Kidney epithelial cell (primary cell): ENCODE measurements at regions not wholly inside any gene's neighbourhood (a gene's known extent, or its start where the extent isn't known, plus 50 kb on each side); places are given as distances from the start of the nearest gene placed in this dataset.
"Not testable (repeated sequence)": the region's sequence is repeated elsewhere in the genome, so short reads cannot be mapped to it uniquely, and the experiment has no call there.

Experiments used
- DNase-seq: peaks from one replicate; pipeline ENCODE4 v3.0.0-alpha.2; 2010; ENCODE audit warnings: low read depth
- H3K27me3 ChIP-seq: 2 replicates; pipeline ENCODE4 v1.6.0; 2011; ENCODE audit warnings: low read length; ENCODE audit not compliant: control insufficient read depth, insufficient read depth
- H3K36me3 ChIP-seq: 2 replicates; pipeline ENCODE4 v1.5.1; 2011; ENCODE audit warnings: low read length; ENCODE audit not compliant: control insufficient read depth, insufficient read depth
- H3K4me3 ChIP-seq: 2 replicates; pipeline ENCODE4 v1.5.1; 2011; ENCODE audit warnings: low read depth, mild to moderate bottlenecking, control low read depth, low read length
- TF ChIP-seq, protein P1 (sequence below): IDR thresholded peaks from 2 replicates; pipeline ENCODE4 v1.5.1; 2011; ENCODE audit warnings: mild to moderate bottlenecking, moderate library complexity, low read length, control low read depth, inconsistent platforms; ENCODE audit not compliant: insufficient read depth, poor library complexity, severe bottlenecking

DNA sequence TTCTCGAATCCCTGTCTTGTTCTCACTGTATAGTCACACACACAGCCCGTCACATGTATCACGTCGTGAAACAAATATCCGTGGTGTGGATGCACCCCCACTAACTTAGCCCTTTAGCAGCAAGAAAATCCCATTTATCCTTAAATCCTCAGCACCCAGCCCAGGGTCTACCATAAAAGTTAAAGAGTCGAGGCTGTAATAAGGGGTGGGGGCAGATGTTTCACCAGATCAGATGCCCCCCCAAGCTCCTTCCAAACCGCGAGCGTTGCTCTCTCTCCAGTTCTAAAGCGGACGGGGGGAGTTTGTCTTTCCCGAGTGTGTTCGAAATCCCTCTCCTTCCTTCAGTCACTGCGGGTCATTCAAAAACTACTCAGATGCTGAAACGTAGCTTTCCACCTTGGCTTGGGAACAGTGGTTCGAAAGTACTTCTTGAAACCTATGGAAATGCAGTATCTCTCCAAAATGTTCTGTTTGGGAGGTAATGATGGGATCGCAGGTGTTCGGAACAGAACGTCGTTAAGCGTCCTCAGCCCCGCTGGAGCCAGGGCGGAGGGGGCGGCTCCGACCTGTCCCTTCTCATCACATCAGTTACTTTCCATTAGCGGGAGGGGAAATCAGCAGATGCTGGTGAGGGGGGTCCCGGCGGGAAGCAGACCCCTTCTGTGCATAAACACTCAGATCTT lies 156.2 kb downstream of the BRD1 start:
- no peak overlapping the region for H3K4me3 ChIP-seq
- H3K27me3 ChIP-seq = peaks cover 29% of the 10 kb centered on the region
- no peak for DNase-seq
- TF ChIP-seq, protein P1, sequence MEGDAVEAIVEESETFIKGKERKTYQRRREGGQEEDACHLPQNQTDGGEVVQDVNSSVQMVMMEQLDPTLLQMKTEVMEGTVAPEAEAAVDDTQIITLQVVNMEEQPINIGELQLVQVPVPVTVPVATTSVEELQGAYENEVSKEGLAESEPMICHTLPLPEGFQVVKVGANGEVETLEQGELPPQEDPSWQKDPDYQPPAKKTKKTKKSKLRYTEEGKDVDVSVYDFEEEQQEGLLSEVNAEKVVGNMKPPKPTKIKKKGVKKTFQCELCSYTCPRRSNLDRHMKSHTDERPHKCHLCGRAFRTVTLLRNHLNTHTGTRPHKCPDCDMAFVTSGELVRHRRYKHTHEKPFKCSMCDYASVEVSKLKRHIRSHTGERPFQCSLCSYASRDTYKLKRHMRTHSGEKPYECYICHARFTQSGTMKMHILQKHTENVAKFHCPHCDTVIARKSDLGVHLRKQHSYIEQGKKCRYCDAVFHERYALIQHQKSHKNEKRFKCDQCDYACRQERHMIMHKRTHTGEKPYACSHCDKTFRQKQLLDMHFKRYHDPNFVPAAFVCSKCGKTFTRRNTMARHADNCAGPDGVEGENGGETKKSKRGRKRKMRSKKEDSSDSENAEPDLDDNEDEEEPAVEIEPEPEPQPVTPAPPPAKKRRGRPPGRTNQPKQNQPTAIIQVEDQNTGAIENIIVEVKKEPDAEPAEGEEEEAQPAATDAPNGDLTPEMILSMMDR = no peak
- no peaks in the 10 kb centered on the region for H3K36me3 ChIP-seq

DNA sequence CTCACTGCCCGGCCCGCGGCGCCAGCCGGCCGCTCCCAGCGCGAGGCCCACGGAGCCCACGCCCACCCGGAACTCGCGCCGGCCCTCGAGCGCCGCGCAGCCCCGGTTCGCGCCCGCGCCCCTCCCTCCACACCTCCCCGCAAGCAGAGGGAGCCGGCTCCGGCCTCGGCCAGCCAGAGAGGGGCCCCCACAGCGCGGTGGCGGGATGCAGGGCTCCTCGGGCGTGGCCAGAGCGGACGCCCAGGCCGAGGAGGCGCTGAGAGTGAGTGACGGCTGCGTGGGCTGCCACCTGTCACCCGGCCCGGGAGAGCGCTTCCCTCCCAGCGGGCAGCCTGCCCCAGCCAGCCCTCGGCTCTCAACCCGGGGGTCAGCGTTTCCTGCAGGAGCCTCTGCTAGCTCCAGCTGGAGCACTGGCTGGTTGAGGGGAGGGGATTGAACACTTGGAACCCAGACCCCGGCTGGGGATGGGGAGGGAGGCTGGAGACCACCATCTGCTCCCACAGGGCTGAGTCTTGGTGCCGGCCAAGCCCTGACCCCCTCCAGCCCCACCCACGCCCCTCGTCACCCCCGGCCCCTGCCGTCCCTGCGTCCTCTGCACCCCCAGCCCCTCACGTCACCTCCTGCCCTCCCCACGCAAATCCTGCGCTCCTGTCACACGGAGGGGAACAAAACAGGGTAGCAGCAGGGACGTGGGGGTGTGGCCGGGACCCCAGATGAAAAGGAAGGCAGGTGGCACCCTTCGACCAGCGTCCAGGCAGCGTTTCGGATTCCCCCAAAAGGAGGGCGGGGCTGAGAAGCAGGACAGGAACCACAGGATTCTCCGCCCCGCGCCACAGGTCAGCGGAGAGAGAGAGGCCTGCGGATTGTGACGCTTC lies 157.0 kb downstream of the BRD1 start:
- TF ChIP-seq, protein P1 = no peak
- Histone ChIP-seq H3K36me3 (no peaks in the 10 kb centered on the region), H3K4me3 (no peak overlapping the region), H3K27me3 (peaks cover 29% of the 10 kb centered on the region)
- no peak for DNase-seq

DNA sequence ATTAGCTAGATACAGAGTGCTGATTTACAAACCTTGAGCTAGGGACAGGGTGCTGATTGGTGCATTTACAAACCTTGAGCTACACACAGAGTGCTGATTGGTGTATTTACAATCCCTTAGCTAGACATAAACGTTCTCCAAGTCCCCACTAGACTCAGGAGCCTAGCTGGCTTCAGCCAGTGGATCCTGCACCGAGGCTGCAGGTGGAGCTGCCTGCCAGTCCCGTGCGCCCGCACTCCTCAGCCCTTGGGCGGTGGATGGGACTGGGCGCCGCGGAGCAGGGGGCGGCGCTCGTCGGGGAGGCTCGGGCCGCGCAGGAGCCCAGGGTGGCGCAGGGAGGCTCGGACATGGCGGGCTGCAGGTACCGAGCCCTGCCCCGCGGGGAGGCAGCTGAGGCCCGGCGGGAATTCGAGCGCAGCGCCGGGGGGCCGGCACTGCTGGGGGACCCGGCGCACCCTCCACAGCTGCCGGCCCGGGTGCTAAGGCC lies 157.7 kb downstream of the BRD1 start:
- peaks cover 29% of the 10 kb centered on the region for H3K27me3 ChIP-seq
- H3K4me3 ChIP-seq, DNase-seq, H3K36me3 ChIP-seq: not testable (repeated sequence)

DNA sequence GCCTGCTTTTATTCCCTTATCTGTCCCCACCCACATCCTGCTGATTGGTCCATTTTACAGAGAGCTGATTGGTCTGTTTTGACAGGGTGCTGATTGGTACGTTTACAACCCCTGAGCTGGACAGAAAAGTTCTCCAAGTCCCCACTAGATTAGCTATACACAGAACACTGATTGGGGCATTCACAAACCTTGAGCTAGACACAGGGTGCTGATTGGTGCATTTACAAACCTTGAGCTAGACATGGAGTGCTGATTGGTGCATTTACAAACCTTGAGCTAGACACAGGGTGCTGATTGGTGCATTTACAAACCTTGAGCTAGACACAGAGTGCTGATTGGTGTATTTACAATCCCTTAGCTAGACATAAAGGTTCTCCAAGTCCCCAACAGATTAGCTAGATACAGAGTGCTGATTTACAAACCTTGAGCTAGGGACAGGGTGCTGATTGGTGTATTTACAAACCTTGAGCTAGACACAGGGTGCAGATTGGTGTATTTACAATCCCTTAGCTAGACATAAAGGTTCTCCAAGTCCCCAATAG lies 158.2 kb downstream of the BRD1 start:
- DNase-seq, H3K4me3 ChIP-seq, H3K36me3 ChIP-seq: not testable (repeated sequence)
- peaks cover 34% of the 10 kb centered on the region for H3K27me3 ChIP-seq

DNA sequence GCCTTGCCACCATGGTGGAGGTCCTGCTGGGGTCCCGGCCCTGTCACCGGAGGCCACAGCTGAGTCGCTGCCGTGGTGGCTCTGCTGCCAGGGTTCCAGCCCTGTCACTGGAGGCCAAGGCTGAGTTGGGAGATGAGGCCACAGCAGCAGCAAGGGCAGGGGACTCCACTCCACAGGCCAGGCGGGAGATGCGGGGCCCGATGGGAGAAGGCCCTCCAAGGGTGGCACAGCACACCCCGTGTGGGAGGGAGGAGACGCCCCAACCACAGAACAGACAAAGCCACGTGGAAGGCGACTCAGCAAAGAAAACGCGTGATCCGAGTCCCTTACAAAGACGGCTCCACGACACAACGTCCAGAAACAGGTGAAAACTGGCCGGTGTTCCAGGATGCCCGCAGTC lies 159.3 kb downstream of the BRD1 start:
- no peaks in the 10 kb centered on the region for H3K36me3 ChIP-seq
- no peak overlapping the region for H3K4me3 ChIP-seq
- peaks cover 39% of the 10 kb centered on the region for H3K27me3 ChIP-seq
- DNase-seq = no peak
- TF ChIP-seq, protein P1 = no peak

DNA sequence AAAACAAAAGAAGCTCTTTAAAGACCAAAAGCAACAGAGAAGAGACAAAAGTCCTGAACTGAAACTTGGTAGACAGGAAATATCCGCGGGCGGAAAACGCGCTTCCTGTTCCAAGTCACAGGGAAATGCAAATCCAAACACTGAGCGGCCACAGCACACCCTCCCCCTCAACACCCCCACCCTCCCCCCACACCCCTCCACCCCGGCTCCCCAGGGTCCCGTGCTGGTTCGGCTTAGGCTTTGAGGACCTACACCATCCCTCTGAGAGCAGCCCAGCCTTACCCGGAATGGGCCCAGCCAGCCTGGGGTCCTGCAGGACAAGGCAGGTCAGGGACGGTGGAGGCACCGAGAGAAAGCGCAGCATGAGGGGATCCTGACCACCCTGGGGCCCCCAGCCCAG lies 160.4 kb downstream of the BRD1 start:
- Histone ChIP-seq H3K36me3 (no peaks in the 10 kb centered on the region), H3K27me3 (peaks cover 36% of the 10 kb centered on the region), H3K4me3 (no peak overlapping the region)
- DNase-seq = no peak
- TF ChIP-seq, protein P1 = no peak
